Natural killer cell treated with Interleukin-12 subunit alpha and Interleukin-12 subunit beta and Interleukin-15 and Interleukin-18, amount 100 ng/mL, for 72 hours (primary cell): ENCODE measurements at regions not wholly inside any gene's neighbourhood (a gene's known extent, or its start where the extent isn't known, plus 50 kb on each side); places are given as distances from the start of the nearest gene placed in this dataset.

Experiments used
- ATAC-seq, 2 donors: fragments of 150-1000 bp; cut with Tn5 transposase in 1 of 2; sonication (Bioruptor Pico), chemical (Tn5 transposase) in 1 of 2; 2 replicates each; pipeline ENCODE4 v1.10.0; 2021
- DNase-seq: peaks from one replicate; pipeline ENCODE4 v3.0.0; 2022; ENCODE audit warnings: low spot score
- H3K27ac Mint-ChIP-seq, 2 donors: 1 replicate in 1 of 2; 2 replicates in 1 of 2; pipeline ENCODE4 v1.8.0; 2022; ENCODE audit warnings: mixed read lengths in 2 of 2, mild to moderate bottlenecking in 1 of 2, moderate library complexity in 1 of 2
- H3K27me3 Mint-ChIP-seq, 2 donors: 1 replicate in 1 of 2; 2 replicates in 1 of 2; pipeline ENCODE4 v1.8.0; 2022; ENCODE audit warnings: mixed read lengths in 2 of 2
- H3K36me3 Mint-ChIP-seq: one replicate; pipeline ENCODE4 v1.8.0; 2022; ENCODE audit warnings: mixed read lengths
- H3K4me1 Mint-ChIP-seq, 2 donors: 1 replicate in 1 of 2; 2 replicates in 1 of 2; pipeline ENCODE4 v1.8.0; 2022; ENCODE audit warnings: low read depth in 2 of 2, mixed read lengths in 2 of 2, mild to moderate bottlenecking in 1 of 2
- H3K4me3 Mint-ChIP-seq: one replicate; pipeline ENCODE4 v1.8.0; 2022; ENCODE audit warnings: mixed read lengths
- H3K9me3 Mint-ChIP-seq: 2 replicates; pipeline ENCODE4 v1.8.0; 2022; ENCODE audit warnings: mixed read lengths

GRCh38 chr3:33919312-33920120 is 121.1 kb downstream of the PDCD6IP start:
- no peaks in the 10 kb centered on the region for H3K36me3 Mint-ChIP-seq
- H3K4me3 Mint-ChIP-seq = no peak overlapping the region
- ATAC-seq = no peak
- no peaks in the 10 kb centered on the region for H3K27me3 Mint-ChIP-seq
- peaks cover 6 to 17% of the 10 kb centered on the region in 2 donors for H3K4me1 Mint-ChIP-seq
- H3K27ac Mint-ChIP-seq = no peak overlapping the region
- no peak for DNase-seq
- no peaks in the 10 kb centered on the region for H3K9me3 Mint-ChIP-seq

DNA sequence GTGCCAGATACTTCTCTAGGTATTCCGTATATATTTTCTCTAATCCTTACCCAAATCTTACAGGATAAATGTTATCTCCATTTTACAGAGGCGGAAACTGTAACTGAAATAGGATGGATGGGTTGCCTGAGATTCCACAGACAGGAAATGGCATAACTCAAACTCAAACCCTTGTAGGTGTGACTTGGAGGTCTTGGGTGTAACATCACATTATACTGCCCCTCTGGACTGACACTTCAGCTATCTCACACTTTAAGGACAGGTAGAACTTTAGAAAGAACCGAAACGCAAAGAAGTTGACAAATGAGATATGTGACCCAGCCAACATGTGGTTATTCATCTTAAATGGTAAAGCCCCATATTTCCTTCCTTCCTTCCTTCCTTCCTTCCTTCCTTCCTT is 122.1 kb downstream of the PDCD6IP start:
- H3K4me3 Mint-ChIP-seq = no peak overlapping the region
- no peaks in the 10 kb centered on the region for H3K9me3 Mint-ChIP-seq
- no peak for DNase-seq
- no peaks in the 10 kb centered on the region for H3K36me3 Mint-ChIP-seq
- ATAC-seq = no peak
- no peak overlapping the region for H3K27ac Mint-ChIP-seq
- peaks cover 6 to 17% of the 10 kb centered on the region in 2 donors for H3K4me1 Mint-ChIP-seq
- H3K27me3 Mint-ChIP-seq = peaks cover 0 to 3% of the 10 kb centered on the region in 2 donors

- Mint-ChIP-seq H3K4me1 (peaks cover 0 to 13% of the 10 kb centered on the region in 2 donors), H3K36me3 (no peaks in the 10 kb centered on the region), H3K27ac (no peak overlapping the region), H3K27me3 (peaks cover 0 to 3% of the 10 kb centered on the region in 2 donors), H3K9me3 (no peaks in the 10 kb centered on the region), H3K4me3 (no peak overlapping the region)
- no peak for DNase-seq
- ATAC-seq = no peak
Measured at GRCh38 chr3:33921608-33922007, 123.2 kb downstream of the PDCD6IP start.

DNA sequence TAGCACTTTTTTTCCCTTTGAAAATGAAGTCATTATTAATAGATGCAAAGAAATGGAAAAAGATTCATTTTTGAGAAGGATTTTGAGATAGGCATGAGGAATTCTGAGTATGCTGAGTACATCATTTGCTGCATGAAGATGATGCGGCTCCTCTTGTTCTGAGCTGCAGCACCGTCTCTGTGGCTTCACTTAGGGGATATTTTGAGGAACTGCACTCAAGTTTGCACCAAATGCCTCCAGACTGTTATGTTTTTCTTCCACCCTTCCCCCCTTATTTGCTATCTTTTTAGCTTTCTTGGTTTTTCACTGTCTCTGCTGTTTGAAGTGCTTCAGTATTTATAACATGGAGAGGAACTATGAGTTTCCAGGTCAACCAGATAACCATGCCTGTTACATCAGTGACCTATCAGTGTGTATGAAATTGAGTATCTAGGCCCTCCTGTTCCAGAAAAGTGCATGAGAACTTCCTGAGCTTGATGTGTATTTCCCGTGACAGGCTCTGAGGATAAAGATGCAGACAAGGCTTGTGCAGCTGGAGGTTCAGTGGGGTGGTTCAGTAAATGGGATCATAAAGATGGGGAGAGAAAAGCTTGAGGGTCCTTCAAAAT is 128.7 kb downstream of the PDCD6IP start:
- Mint-ChIP-seq H3K36me3 (no peaks in the 10 kb centered on the region), H3K27me3 (peaks cover 4 to 8% of the 10 kb centered on the region in 2 donors), H3K4me3 (no peak overlapping the region), H3K4me1 (no peaks in the 10 kb centered on the region), H3K9me3 (no peaks in the 10 kb centered on the region), H3K27ac (no peak overlapping the region)
- ATAC-seq (no peak), DNase-seq (no peak)

- Mint-ChIP-seq H3K27me3 (peaks cover 4 to 8% of the 10 kb centered on the region in 2 donors), H3K4me1 (peaks cover 0 to 2% of the 10 kb centered on the region in 2 donors), H3K36me3 (no peaks in the 10 kb centered on the region), H3K4me3 (no peak overlapping the region), H3K27ac (no peak overlapping the region), H3K9me3 (no peaks in the 10 kb centered on the region)
- ATAC-seq = peak in 1 of 2 donors; percentile 59
- DNase-seq = no peak
Measured at GRCh38 chr3:33929813-33930212, 131.4 kb downstream of the PDCD6IP start.

GRCh38 chr3:33931512-33931911 is 133.1 kb downstream of the PDCD6IP start:
- ATAC-seq = no peak
- no peak overlapping the region for H3K27ac Mint-ChIP-seq

DNA sequence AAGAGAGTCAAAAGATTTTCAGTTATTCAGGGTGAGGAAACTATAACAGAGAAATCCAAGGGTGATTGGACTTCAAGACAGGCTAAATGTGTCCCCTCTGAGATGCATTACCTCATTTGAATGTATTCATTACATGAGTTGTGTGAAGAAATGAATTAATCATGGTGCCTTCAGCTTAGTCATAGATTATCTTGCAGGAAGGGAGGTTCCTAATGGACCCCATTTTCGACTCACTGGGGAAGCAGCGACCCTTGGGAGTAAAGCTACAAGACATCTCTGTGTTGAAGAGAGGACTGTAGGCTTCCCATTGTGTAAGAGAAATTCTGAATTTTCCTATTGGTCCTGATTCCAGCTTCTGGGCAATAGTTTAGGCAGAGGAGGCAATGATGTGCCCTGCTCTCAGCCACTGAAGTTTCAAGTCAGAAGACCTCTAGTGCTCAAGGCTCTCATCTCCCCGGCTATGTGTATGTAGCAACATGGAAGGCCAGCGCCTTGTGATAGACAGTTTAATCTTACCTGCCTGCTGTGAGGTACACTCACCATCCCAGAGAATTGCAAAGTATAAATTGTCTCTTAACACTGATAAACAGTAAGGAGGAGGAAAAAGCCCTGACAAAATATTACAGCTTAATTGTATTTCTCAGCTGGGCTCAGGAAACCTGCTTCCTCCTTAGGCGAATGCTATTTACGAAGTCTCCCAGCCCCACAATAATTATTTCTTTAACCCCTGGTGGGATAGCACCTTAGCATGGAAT is 133.8 kb downstream of the PDCD6IP start:
- H3K27me3 Mint-ChIP-seq = peaks cover 2 to 11% of the 10 kb centered on the region in 2 donors
- no peaks in the 10 kb centered on the region for H3K36me3 Mint-ChIP-seq

More at GRCh38 chr3:33931512-33931911, 133.1 kb downstream of the PDCD6IP start:
- DNase-seq = no peak
- Mint-ChIP-seq H3K4me1 (peaks cover 0 to 2% of the 10 kb centered on the region in 2 donors), H3K4me3 (no peak overlapping the region), H3K36me3 (no peaks in the 10 kb centered on the region), H3K9me3 (no peaks in the 10 kb centered on the region), H3K27me3 (peaks cover 4 to 11% of the 10 kb centered on the region in 2 donors)

GRCh38 chr3:33936171-33936920 is 137.9 kb downstream of the PDCD6IP start:
- Mint-ChIP-seq H3K36me3 (no peaks in the 10 kb centered on the region), H3K9me3 (no peaks in the 10 kb centered on the region), H3K4me3 (no peak overlapping the region), H3K27me3 (peaks cover 5 to 7% of the 10 kb centered on the region in 2 donors), H3K27ac (no peak overlapping the region), H3K4me1 (peaks cover 9 to 12% of the 10 kb centered on the region in 2 donors)
- ATAC-seq = no peak
- DNase-seq = no peak

More for the DNA sequence above, 133.8 kb downstream of the PDCD6IP start:
- H3K9me3 Mint-ChIP-seq = no peaks in the 10 kb centered on the region
- ATAC-seq = no peak
- H3K4me1 Mint-ChIP-seq = peaks cover 0 to 2% of the 10 kb centered on the region in 2 donors
- H3K4me3 Mint-ChIP-seq = no peak overlapping the region
- no peak for DNase-seq
- H3K27ac Mint-ChIP-seq = no peak overlapping the region

GRCh38 chr3:33936921-33937525 is 138.6 kb downstream of the PDCD6IP start:
- H3K27me3 Mint-ChIP-seq = peaks cover 5 to 7% of the 10 kb centered on the region in 2 donors
- H3K4me3 Mint-ChIP-seq = no peak overlapping the region
- DNase-seq (no peak), ATAC-seq (no peak)
- peaks cover 9 to 12% of the 10 kb centered on the region in 2 donors for H3K4me1 Mint-ChIP-seq
- no peak overlapping the region for H3K27ac Mint-ChIP-seq
- no peaks in the 10 kb centered on the region for H3K36me3 Mint-ChIP-seq
- no peaks in the 10 kb centered on the region for H3K9me3 Mint-ChIP-seq

GRCh38 chr3:33937628-33938027 is 139.2 kb downstream of the PDCD6IP start:
- ATAC-seq (no peak), DNase-seq (no peak)
- H3K27me3 Mint-ChIP-seq = peaks cover 5 to 7% of the 10 kb centered on the region in 2 donors
- no peaks in the 10 kb centered on the region for H3K9me3 Mint-ChIP-seq
- H3K27ac Mint-ChIP-seq = no peak overlapping the region
- H3K36me3 Mint-ChIP-seq = no peaks in the 10 kb centered on the region
- H3K4me1 Mint-ChIP-seq = peaks cover 9 to 12% of the 10 kb centered on the region in 2 donors
- H3K4me3 Mint-ChIP-seq = no peak overlapping the region

DNA sequence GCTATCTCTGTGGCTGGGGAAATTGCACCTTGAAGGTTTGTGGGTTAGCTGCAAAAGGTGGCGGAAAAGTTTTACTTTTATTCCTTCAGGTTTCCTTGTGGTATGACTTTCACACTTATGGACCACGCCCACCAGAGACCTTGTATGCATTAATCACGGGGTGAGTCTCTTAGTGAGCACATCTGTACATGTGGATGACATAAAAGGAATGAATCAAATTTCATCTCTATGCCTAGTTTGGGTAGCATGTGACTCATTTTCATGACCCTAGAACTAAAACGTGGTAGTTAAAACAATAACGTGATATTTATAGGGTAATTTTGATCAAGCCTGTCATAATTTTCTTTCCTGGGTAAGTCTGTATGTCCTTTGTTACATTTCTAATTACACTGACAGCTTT is 141.7 kb downstream of the PDCD6IP start:
- no peak overlapping the region for H3K27ac Mint-ChIP-seq
- no peaks in the 10 kb centered on the region for H3K36me3 Mint-ChIP-seq
- peaks cover 7 to 8% of the 10 kb centered on the region in 2 donors for H3K27me3 Mint-ChIP-seq
- DNase-seq (no peak), ATAC-seq (peak; percentile 40 to 51)
- H3K4me1 Mint-ChIP-seq = peaks cover 9 to 10% of the 10 kb centered on the region in 2 donors
- no peak overlapping the region for H3K4me3 Mint-ChIP-seq
- H3K9me3 Mint-ChIP-seq = no peaks in the 10 kb centered on the region

DNA sequence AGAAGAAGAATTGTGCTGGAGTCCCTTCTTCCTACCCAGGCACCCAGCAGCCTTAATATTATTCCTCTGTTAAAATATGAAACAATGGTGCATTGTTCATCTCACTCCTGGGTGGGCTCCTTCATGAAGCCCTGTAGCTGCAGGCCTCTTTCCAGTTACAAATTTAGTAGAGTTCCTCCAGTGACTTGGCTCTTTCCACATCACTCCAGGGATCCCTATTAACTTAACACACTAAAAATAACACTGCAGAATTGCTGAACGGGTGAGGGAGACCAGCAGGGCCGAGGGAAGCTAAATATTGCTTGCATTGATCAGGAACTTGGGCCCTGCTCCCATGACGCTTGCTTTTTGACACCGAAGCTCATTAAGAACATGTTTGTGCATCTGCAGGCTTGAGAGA is 142.3 kb downstream of the PDCD6IP start:
- no peaks in the 10 kb centered on the region for H3K36me3 Mint-ChIP-seq
- H3K9me3 Mint-ChIP-seq = no peaks in the 10 kb centered on the region
- DNase-seq (no peak), ATAC-seq (no peak)
- H3K4me3 Mint-ChIP-seq = no peak overlapping the region
- peaks cover 7 to 8% of the 10 kb centered on the region in 2 donors for H3K27me3 Mint-ChIP-seq
- H3K4me1 Mint-ChIP-seq = peaks cover 9 to 10% of the 10 kb centered on the region in 2 donors
- H3K27ac Mint-ChIP-seq = no peak overlapping the region

GRCh38 chr3:33941804-33942203 is 143.4 kb downstream of the PDCD6IP start:
- Mint-ChIP-seq H3K4me3 (no peak overlapping the region), H3K27me3 (peaks cover 7 to 8% of the 10 kb centered on the region in 2 donors), H3K9me3 (no peaks in the 10 kb centered on the region), H3K4me1 (peaks cover 9 to 10% of the 10 kb centered on the region in 2 donors), H3K27ac (no peak overlapping the region), H3K36me3 (no peaks in the 10 kb centered on the region)
- DNase-seq (no peak), ATAC-seq (peak in 1 of 2 donors; percentile 52)
